Keratinocyte (primary cell): ENCODE measurements at regions not wholly inside any gene's neighbourhood (a gene's known extent, or its start where the extent isn't known, plus 50 kb on each side); places are given as distances from the start of the nearest gene placed in this dataset.

Experiments
- DNase-seq: peaks from one replicate; pipeline ENCODE4 v3.0.0-alpha.2; 2011; ENCODE audit warnings: low read depth, missing footprints, low spot score
- FAIRE-seq: peaks from 2 replicates; lab custom pipeline; 2011; peaks lifted over from hg19 to GRCh38; lab: Jason Lieb, UNC
- H2AFZ ChIP-seq: 2 replicates; pipeline ENCODE4 v1.6.0; 2012; ENCODE audit warnings: low read length, control low read depth, inconsistent platforms; ENCODE audit not compliant: control insufficient read depth
- H3K27ac ChIP-seq: 2 replicates; pipeline ENCODE4 v1.5.1; 2011; ENCODE audit warnings: low read length; ENCODE audit not compliant: control insufficient read depth, insufficient read depth
- H3K27me3 ChIP-seq: 3 replicates; pipeline ENCODE4 v1.6.0; 2011; ENCODE audit warnings: low read length; ENCODE audit not compliant: control insufficient read depth, insufficient read depth; ENCODE audit errors: extremely low read depth
- H3K36me3 ChIP-seq, 2 experiments: 2 replicates in 1 of 2; 3 replicates in 1 of 2; pipeline ENCODE4 v1.5.1; 2011; ENCODE audit warnings: low read length in 2 of 2, mild to moderate bottlenecking in 1 of 2; ENCODE audit not compliant: control insufficient read depth in 2 of 2, insufficient read depth in 2 of 2; ENCODE audit errors: extremely low read depth in 1 of 2
- H3K4me1 ChIP-seq: 3 replicates; pipeline ENCODE4 v1.5.1; 2011; ENCODE audit warnings: low read length; ENCODE audit not compliant: control insufficient read depth, insufficient read depth; ENCODE audit errors: extremely low read depth
- H3K4me2 ChIP-seq: 3 replicates; pipeline ENCODE4 v1.6.0; 2011; ENCODE audit warnings: low read depth, low read length; ENCODE audit not compliant: control insufficient read depth, insufficient read depth; ENCODE audit errors: extremely low read depth
- H3K4me3 ChIP-seq, 3 experiments: fragments of 200-600 bp in 1 of 3; sonication (generic) in 1 of 3; 2 replicates in 2 of 3; 3 replicates in 1 of 3; pipeline ENCODE4 v1.5.1; 2011 to 2016; ENCODE audit warnings: low read length in 3 of 3, mild to moderate bottlenecking in 3 of 3, control low read depth in 2 of 3, inconsistent platforms in 1 of 3, low read depth in 1 of 3, mixed read lengths in 1 of 3, mixed run types in 1 of 3, moderate library complexity in 1 of 3; ENCODE audit not compliant: control insufficient read depth in 2 of 3, insufficient read depth in 2 of 3; ENCODE audit errors: extremely low read depth in 1 of 3
- H3K79me2 ChIP-seq: 2 replicates; pipeline ENCODE4 v1.6.0; 2012; ENCODE audit warnings: low read length; ENCODE audit not compliant: control insufficient read depth, insufficient read depth
- H3K9ac ChIP-seq: 3 replicates; pipeline ENCODE4 v1.6.0; 2011; ENCODE audit warnings: low read length; ENCODE audit not compliant: control insufficient read depth, insufficient read depth; ENCODE audit errors: extremely low read depth
- H3K9me1 ChIP-seq: 3 replicates; pipeline ENCODE4 v1.6.0; 2011; ENCODE audit warnings: low read length; ENCODE audit not compliant: control insufficient read depth, insufficient read depth; ENCODE audit errors: extremely low read depth
- H3K9me3 ChIP-seq: 2 replicates; pipeline ENCODE4 v1.5.1; 2012; ENCODE audit warnings: low read depth, low read length; ENCODE audit not compliant: control insufficient read depth
- H4K20me1 ChIP-seq: 3 replicates; pipeline ENCODE4 v1.6.0; 2011; ENCODE audit warnings: low read length; ENCODE audit not compliant: control insufficient read depth, insufficient read depth; ENCODE audit errors: extremely low read depth
- CTCF ChIP-seq, 3 experiments: IDR thresholded peaks in 1 of 3; conservative IDR thresholded peaks in 1 of 3; optimal IDR thresholded peaks in 1 of 3; 2 replicates in 2 of 3; 3 replicates in 1 of 3; pipeline versions ENCODE3 to v1.5.1; 2011; ENCODE audit warnings: low read length in 3 of 3, mild to moderate bottlenecking in 3 of 3, moderate library complexity in 2 of 3, control low read depth in 1 of 3, inconsistent platforms in 1 of 3; ENCODE audit not compliant: insufficient read depth in 2 of 3; ENCODE audit errors: extremely low read depth in 1 of 3
- EZH2 ChIP-seq: IDR thresholded peaks from one replicate; pipeline ENCODE4 v1.6.1; 2012; ENCODE audit warnings: inconsistent platforms, mild to moderate bottlenecking, low read length, moderate library complexity
- dilution Hi-C: fragments of 300-500 bp; cut with MboI; formaldehyde crosslinking; loops from one replicate; pipeline ENCODE4 v1.7.0; 2020; ENCODE audit warnings: low sequenced_read_pairs; ENCODE audit not compliant: extremely low pct_ligation_motif_present

GRCh38 chr2:134185639-134186038 lies 68.2 kb upstream of the MGAT5 start:
- H3K9ac ChIP-seq: no peak overlapping the region
- no peaks in the 10 kb centered on the region for H3K27me3 ChIP-seq
- TF ChIP-seq CTCF (optimal IDR thresholded peaks at IDR 0.05 in 1 of 3, IDR thresholded peaks at IDR 0.05 in 1 of 3, conservative IDR thresholded peaks at IDR 0.05 in 1 of 3; ENCODE audit: extremely low read depth in 1 of 3, insufficient read depth in 2 of 3, low read length in 3 of 3) (no peak), EZH2 (no peak)
- H3K79me2 ChIP-seq: peaks cover 40% of the 10 kb centered on the region
- no peak overlapping the region for H3K4me3 ChIP-seq
- no peak overlapping the region for H2AFZ ChIP-seq
- no peak for DNase-seq
- H3K27ac ChIP-seq: no peak overlapping the region
- no peak overlapping the region for H3K4me2 ChIP-seq
- peaks cover 0 to 2% of the 10 kb centered on the region in 2 experiments for H3K36me3 ChIP-seq
- H3K4me1 ChIP-seq: peaks cover 19% of the 10 kb centered on the region
- H3K9me1 ChIP-seq: no peaks in the 10 kb centered on the region
- H3K9me3 ChIP-seq: no peaks in the 10 kb centered on the region
- FAIRE-seq: no peak
- dilution Hi-C loops: no loop called here
- H4K20me1 ChIP-seq: no peaks in the 10 kb centered on the region

- Histone ChIP-seq H4K20me1 (no peaks in the 10 kb centered on the region), H3K36me3 (peaks cover 0 to under 1% of the 10 kb centered on the region in 2 experiments), H3K4me2 (peak overlapping the region; percentile 40), H3K4me1 (peaks cover 8% of the 10 kb centered on the region), H3K79me2 (peaks cover 42% of the 10 kb centered on the region), H3K9ac (peak overlapping the region; percentile 57), H3K9me1 (no peaks in the 10 kb centered on the region), H2AFZ (no peak overlapping the region), H3K4me3 (no peak overlapping the region), H3K27me3 (no peaks in the 10 kb centered on the region), H3K27ac (peak overlapping the region; percentile 87), H3K9me3 (no peaks in the 10 kb centered on the region)
- TF ChIP-seq CTCF (optimal IDR thresholded peaks at IDR 0.05 in 1 of 3, IDR thresholded peaks at IDR 0.05 in 1 of 3, conservative IDR thresholded peaks at IDR 0.05 in 1 of 3; ENCODE audit: extremely low read depth in 1 of 3, insufficient read depth in 2 of 3, low read length in 3 of 3): no peak
- TF ChIP-seq EZH2: no peak
- DNase-seq (no peak), FAIRE-seq (no peak)
- dilution Hi-C loops: no loop called here
Observed at GRCh38 chr2:134189009-134189720, 64.7 kb upstream of the MGAT5 start.
